ENCODE measurements at regions not wholly inside any gene's neighbourhood (a gene's known extent, or its start where the extent isn't known, plus 50 kb on each side); places are given as distances from the start of the nearest gene placed in this dataset.

GRCh38 chr9:79779901-79780300 lies 208.1 kb downstream of the TLE4 start:
- no peak for DNase-seq (ENCODE audit: low read depth)

GRCh38 chr9:79778581-79778980 lies 206.8 kb downstream of the TLE4 start:
- DNase-seq (ENCODE audit: low read depth), result no peak

DNA sequence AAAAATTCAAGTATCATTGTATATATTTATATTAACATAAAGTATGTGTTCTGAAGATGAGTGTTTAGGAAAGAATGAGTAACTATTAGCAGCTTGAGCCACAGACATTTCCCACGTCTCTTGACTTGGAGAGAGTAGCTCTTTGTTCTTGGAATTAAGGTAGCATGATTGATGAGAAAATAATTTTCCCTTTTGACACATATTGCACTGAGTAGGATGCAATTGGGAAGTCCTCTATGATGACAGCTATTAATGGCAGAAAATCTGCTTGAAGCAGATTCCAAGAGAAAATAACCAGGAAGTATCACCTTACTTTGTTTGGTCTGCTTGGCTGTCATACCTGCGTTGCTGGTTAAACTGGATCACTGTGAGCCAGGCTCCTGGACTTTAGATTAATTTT lies 204.8 kb downstream of the TLE4 start:
- DNase-seq (ENCODE audit: low read depth), result no peak

Measured in activated gamma-delta T cell treated with anti-CD3 and anti-CD28 coated beads, Interleukin-2, amount 50 U/mL, for 16 hours (primary cell).